GM12891 (cell line): ENCODE measurements at regions not wholly inside any gene's neighbourhood (a gene's known extent, or its start where the extent isn't known, plus 50 kb on each side); places are given as distances from the start of the nearest gene placed in this dataset.

Experiments used
- POLR2A ChIP-seq: IDR thresholded peaks from 2 replicates; pipeline ENCODE4 v1.6.1; 2011; ENCODE audit warnings: low read depth, low read length, control low read depth
- POLR2AphosphoS5 ChIP-seq: IDR thresholded peaks from 2 replicates; pipeline ENCODE4 v1.6.1; 2011; ENCODE audit warnings: low read depth, low read length, control low read depth
- SPI1 ChIP-seq: IDR thresholded peaks from 2 replicates; pipeline ENCODE4 v1.6.1; 2011; ENCODE audit warnings: low read depth, low read length, control low read depth
- TAF1 ChIP-seq: IDR thresholded peaks from 2 replicates; pipeline ENCODE4 v1.6.1; 2011; ENCODE audit warnings: low read depth, low read length, control low read depth

DNA sequence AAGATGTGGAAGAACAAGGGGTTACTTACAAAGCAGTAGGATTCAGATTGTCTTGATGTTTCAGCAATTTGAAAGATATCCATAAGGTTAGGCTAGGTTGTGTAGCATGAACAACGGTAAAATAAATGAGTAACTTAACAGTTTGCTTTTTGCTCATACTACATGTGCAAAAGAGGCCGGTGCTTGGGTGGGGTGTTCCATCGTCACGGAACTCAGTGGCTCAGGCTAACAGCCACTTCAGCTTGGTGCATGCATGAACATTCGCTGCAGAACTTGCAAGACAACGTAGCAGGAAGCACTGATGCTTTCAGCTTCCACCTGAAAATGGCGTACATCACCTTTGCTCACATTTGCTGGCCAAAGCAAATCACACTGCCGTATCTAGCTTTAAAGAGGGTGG, 407.3 kb upstream of the CDH20 start:
- TF ChIP-seq POLR2A (no peak), POLR2AphosphoS5 (no peak), TAF1 (no peak), SPI1 (no peak)
